SK-N-SH treated with all-trans-retinoic acid at 6 μM for 48 hours (cell line): ENCODE measurements at regions not wholly inside any gene's neighbourhood (a gene's known extent, or its start where the extent isn't known, plus 50 kb on each side); places are given as distances from the start of the nearest gene placed in this dataset.

Source experiments
- CREB5 ChIP-seq: fragments of 250-450 bp; sonication (Bioruptor Pico); IDR thresholded peaks from 2 replicates; pipeline ENCODE4 v1.5.1; 2020; ENCODE audit warnings: low read depth, mild to moderate bottlenecking, moderate library complexity
- ZNF70 ChIP-seq: fragments of 450-650 bp; formaldehyde crosslinking; IDR thresholded peaks from 2 replicates; pipeline ENCODE4 v1.5.0; 2020; ENCODE audit warnings: mild to moderate bottlenecking, moderate library complexity

- TF ChIP-seq ZNF70 = no peak
- TF ChIP-seq CREB5 (CRISPR knock-in tag) = no peak
Measured at GRCh38 chr2:155643056-155643775, 689.3 kb downstream of the NR4A2 start.
